GM18868 (cell line): ENCODE measurements at regions not wholly inside any gene's neighbourhood (a gene's known extent, or its start where the extent isn't known, plus 50 kb on each side); places are given as distances from the start of the nearest gene placed in this dataset.
"Not testable (repeated sequence)": the region's sequence is repeated elsewhere in the genome, so short reads cannot be mapped to it uniquely, and the experiment has no call there.

Experiments
- ATAC-seq: cut with Tn5 transposase; IDR thresholded peaks from one replicate; pipeline ENCODE4 v1.9.1; 2021; ENCODE audit warnings: mild to moderate bottlenecking, moderate library complexity; ENCODE audit not compliant: unreplicated experiment

DNA sequence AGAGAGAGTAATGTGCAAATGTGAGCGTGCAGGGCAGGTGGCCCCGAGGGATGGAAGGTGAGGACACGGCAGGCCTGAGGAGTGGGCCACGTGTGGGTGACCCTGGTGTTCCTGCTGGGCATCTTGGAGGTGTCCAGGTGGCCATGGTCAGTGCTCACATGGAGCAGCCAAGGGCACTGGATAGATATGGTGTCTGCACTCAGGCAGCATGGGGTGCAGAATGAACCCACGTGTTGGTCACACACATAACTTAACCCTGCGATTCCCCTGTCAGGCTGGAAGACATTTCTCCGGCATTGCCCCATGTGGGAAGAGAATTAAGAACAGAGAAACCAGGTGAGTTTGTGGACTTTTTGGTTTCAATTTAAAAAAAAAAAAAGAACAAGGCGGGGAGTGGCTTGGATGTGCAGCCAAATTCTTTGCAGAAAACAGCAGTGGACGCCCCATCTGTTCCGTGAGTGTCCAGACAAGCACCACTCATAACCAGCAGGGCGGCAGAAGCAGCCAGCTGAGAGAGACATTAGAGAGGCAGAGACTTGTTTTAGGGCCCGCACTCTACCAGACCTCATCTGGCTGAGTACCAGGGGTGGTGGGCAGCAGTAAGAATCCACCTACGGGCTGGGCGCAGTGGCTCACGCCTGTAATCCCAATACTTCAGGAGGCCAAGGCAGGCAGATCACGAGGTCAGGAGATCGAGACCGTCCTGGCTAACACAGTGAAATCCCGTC is 249.8 kb downstream of the ACKR3 start:
- no peak for ATAC-seq

- ATAC-seq, result no peak
Observed at GRCh38 chr2:236820763-236821344, 251.2 kb downstream of the ACKR3 start.

DNA sequence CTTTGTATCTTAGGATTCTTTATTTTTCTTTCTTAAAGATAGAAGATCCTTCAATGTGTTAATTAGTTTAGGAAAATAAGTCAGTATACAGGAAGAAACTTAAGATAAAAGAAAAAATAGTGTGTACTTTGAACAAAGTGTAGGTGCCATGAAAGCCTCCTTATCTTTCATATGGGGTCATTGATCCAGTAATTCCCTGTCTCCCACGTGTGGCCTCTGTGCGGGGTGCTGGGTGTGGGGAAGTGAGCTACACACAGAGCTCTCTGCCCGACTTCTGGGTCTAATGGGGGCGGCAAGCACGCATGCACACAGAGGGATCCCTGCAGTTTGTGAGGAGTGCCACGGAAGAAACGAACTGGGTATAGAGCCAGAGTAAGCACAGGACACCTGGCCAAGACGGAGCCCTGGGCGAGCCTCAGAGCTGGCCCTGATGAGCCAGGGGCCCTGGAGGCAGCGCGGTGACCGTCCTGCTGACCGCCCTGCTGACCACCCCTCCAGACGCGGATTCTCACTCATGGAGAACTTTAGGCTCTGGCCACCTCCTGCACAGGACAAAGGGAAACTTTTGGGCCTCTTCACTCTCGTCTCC is 253.5 kb downstream of the ACKR3 start:
- no peak for ATAC-seq

DNA sequence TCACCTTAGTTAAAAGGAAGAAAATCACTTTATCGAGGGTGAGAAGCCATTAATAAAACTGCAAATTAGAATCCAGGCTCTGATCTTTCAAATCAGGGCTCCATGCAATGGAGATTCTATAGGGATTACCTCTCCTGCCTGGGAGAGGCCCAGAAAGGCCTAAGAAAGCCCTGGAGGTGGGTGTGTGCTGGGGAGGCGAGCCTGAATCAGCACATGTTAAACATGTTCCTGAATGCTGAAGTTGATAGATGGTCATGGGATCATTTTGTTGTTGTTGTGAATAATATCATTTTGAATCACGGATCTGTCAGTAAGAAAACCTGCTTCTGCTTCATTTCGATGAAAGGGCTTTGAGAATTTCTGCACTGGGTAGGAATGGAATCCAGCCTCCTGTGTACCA is 254.3 kb downstream of the ACKR3 start:
- no peak for ATAC-seq

DNA sequence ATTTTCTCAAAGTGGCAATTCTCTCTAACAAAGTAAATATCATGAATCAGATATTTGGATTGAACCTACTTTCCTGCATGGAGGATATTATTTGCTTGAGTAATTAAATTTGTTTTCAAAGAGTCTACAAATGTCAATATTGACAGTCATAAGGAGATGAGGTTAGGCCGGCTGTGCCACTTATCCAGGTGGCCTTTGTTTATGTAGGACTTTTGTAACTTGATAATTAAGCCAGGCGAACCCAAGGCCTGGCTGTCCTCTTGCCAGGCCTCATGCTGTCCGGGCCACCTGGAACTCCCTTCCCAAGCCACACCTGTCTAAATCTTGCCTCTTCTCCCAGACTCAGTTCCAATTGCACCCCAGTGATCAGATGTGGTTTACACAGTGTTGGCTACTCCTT is 255.2 kb downstream of the ACKR3 start:
- no peak for ATAC-seq

DNA sequence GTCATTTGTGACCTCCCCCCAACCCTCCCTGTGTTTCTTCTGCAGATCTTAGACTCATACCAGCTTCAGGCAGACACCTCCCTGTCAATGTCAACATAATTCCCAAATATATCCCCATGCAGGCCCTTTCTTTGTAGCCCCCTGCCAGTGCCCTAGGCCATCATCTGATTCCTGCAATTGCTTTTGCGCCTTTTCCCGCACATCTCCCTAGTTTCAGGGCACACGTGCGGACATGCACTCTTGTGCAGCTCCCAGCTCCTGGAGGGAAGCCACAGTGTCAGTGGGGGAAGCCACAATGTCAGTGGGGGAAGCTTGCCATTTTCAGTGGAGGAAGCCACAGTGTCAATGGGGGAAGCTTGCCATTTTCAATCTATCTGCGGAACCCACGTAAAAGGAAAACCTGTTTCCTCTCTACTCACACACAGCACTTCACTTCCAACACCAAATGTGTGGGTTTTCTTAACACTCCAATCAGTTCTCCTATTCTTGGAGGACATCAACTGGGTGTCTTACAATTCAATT is 256.4 kb downstream of the ACKR3 start:
- no peak for ATAC-seq

DNA sequence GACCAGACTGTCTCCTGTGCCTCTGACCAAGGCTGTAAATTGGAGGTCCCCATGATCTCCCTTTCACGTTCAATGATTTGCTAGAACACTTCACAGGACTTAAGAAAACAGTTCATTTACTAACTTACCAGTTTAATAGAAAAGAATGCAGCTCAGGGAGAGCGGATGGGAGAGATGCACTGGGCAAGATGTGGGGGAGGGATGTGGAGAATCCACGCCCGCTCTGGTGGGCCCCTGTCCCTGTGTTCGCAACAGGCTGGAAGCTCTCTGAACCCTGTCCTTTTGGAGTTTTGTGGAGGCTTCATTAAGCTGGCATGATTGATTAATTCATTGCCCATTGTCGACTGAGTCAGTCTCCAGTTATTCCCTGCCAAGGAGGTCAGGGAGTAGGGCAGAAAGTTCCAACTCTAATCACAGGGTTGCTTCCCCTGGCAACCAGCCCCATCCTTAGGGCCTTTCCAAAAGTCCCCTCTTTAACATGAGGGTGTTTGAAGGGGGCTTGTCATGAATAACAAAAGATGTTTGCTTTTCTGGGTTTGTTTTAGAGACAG is 257.1 kb downstream of the ACKR3 start:
- ATAC-seq, result no peak

DNA sequence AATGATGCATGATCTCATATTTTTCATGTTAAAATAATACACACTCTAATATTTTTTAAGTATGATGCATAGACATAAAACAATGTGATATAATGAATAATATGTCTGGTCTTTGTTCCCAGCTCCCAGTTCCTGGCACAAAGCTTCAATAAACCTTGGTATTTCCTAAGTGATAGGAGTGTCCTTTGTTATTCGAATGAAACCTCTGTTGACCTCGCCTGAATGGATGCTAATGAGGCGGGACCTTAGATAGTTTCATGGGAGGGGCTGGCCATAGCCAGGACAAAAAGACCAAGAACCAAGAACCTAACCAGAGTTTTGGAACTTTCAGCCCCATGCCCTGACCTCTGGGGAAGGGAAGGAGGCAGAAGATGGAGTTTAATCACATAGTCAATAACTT is 257.7 kb upstream of the COPS8 start:
- ATAC-seq, result no peak

DNA sequence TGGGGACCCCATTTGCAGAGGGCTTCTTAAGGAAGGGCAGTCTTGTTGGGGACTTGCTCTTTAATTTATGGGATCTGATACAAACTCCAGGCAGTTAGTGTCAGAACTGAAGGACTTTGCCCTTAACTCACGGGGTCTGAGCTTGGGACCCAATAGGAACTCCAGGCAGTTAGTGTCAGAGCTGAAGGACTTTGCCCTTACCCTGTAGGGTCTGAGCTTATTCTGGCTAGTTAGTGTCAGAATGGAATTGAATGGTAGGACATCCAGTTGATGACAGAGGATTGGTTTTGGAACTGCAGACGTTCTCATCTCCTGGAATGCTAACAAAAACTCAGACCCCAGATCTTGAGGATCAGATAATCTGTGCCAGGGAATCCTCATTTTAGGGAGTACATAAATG is 256.9 kb upstream of the COPS8 start:
- ATAC-seq, result no peak

DNA sequence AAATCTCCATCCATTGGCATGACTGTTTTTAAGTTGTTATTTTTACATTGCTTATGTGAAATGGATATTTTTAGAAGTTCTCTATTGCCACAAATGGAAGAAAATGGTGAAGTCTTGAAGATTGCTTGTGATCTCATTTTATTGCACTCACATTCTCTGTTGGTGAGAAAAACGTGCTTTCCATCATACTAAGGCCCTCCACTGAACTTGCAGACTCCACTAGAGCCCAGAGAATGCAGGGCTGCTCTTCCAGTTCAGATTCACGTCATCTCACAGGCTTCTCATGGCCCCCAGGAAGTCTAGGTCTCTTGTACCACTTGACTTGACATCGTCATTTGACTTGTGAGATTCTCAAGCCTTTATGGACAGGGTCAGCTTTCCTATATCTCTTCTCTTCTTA is 254.8 kb upstream of the COPS8 start:
- no peak for ATAC-seq

DNA sequence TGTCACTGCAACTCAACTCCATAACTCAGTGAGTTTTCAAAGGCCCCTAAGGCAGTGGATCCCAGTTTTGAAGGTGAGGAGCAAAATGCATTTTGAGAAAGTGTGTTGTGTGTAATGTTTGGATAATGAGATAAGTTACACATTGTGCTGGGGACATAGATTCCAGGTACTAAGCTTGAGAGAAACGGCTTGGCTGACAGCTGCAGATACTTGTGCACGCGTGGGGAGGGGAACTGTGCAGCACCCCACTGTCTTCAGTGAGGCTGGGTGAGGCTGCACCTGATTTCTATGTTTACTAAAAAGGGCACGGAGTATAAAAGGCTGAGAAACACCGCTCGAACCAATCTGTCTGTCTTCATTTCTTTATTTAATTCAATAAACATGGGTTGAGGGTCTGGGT is 254.0 kb upstream of the COPS8 start:
- ATAC-seq, result no peak

- ATAC-seq, result no peak
Observed at GRCh38 chr2:236833501-236834073, 252.1 kb upstream of the COPS8 start.

DNA sequence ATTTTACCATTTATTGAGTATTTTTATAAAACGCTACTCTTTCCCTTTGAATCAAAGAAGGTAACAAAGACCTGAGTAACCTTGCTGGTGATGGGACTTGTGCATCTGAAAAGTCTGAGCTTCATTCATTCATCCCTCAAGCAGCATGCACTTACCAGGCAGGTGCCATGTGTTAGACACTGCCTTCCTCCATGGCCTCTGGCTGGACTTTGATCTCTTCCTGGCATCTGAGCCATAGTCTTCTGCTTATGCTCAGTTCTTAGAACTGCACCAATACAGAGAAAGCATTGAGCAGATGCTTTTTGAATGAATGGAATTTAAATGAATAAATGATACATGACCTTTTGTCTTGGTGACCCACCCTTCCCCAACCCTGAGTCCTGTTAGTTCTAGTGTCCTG is 251.4 kb upstream of the COPS8 start:
- no peak for ATAC-seq

GRCh38 chr2:236835307-236836024 is 250.2 kb upstream of the COPS8 start:
- no peak for ATAC-seq

DNA sequence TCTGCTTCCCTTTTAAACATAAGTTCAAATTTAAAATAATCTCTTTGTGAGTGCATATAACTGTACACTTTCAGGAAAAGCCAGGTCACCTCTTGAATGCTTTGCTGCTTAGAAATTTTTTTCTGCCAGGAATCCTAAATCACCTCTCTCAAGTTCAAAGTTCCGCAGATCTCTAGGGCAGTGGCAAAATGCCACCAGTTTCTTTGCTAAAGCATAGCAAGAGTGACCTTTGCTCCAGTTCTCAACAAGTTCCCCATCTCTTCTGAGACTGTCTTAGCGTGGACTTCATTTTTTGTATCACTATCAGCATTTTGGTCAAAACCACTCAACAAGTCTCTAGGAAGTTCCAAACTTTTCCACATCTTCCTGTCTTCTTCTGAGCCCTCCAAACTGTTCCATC is 249.7 kb upstream of the COPS8 start:
- not testable (repeated sequence) for ATAC-seq

DNA sequence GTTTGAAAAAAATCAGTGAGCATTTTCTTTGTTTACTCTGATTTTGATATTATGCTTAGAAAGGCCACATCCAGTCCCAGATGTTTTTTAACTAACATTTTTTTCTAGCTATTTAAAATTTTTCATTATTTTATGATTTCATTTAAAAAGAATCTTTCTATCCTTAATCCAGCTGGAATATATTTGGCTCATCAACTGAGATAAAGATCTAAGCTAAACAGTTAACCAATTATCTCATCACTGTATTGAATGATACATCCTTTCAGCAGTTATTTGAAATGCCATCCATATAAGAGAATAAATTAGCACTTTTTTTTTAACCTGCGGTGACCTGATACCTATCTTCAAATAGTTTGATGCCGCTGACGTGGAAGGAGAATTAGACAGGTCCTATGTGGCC is 245.5 kb upstream of the COPS8 start:
- ATAC-seq, result no peak

GRCh38 chr2:236840857-236841256 is 244.8 kb upstream of the COPS8 start:
- ATAC-seq, result no peak

DNA sequence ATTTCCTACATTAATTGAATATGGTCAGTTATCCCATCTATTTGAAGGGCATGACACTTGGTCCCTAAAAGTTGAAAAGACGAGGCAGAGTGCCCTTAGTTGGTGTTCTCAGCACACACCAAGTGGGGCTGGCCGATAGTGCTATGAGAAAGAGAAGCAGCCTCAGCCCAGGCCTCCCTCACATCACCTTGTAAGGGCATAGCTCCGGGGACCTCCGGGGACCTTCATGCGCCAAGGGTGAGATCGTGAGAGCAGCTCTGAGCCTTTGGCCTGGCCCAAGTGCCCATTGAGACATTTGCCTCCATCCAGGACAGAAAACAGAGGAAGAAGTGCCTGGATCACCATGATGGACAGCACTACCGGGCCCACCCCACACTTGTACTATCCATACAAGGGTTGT is 244.3 kb upstream of the COPS8 start:
- ATAC-seq, result no peak

GRCh38 chr2:236843161-236843968 is 242.3 kb upstream of the COPS8 start:
- no peak for ATAC-seq

GRCh38 chr2:236844711-236845110 is 241.0 kb upstream of the COPS8 start:
- ATAC-seq, result no peak
